Gastrocnemius medialis (tissue), 4 donors: ENCODE measurements at regions not wholly inside any gene's neighbourhood (a gene's known extent, or its start where the extent isn't known, plus 50 kb on each side); places are given as distances from the start of the nearest gene placed in this dataset.

Experiments used
- CTCF ChIP-seq, 5 experiments: fragments of 450-650 bp in 3 of 5; fragments of 200-600 bp in 2 of 5; sonication (generic) in 2 of 5; IDR thresholded peaks in 4 of 5; conservative IDR thresholded peaks in 1 of 5; 1 replicate in 4 of 5; 2 replicates in 1 of 5; pipeline ENCODE4 v1.5.1; 2016 to 2019; ENCODE audit warnings: antibody characterized with exemption in 5 of 5, mild to moderate bottlenecking in 3 of 5, moderate library complexity in 3 of 5
- POLR2A ChIP-seq, 2 donors: fragments of 450-650 bp; IDR thresholded peaks; one replicate each; pipeline ENCODE4 v1.6.1; 2017; ENCODE audit warnings: antibody characterized with exemption in 2 of 2, mild to moderate bottlenecking in 2 of 2, moderate library complexity in 2 of 2

DNA sequence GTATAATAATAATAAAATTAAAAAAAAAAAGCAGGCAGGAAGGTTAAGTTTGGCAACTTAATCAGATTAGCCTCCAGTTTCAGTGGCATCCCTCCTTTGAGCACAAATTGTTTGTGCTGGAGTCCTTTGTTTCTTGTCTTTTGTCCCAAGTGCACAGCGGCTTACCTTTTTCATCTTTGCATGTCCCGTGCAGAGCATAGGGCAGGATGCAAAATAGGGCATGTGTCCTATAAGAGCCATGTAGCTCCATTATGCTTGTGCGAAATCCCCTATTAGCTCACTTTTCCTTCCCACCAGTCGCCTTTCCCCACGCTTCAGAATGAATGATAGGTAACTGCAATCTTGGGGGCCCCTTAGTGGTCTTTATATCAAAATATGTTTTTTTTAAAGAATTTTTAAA, 216.8 kb downstream of the TSN start:
- TF ChIP-seq CTCF (IDR thresholded peaks at IDR 0.05 in 4 of 5, conservative IDR thresholded peaks at IDR 0.05 in 1 of 5) (no peak), POLR2A (IDR thresholded peaks at IDR 0.05) (no peak)
